ENCODE measurements at regions not wholly inside any gene's neighbourhood (a gene's known extent, or its start where the extent isn't known, plus 50 kb on each side); places are given as distances from the start of the nearest gene placed in this dataset.

DNA sequence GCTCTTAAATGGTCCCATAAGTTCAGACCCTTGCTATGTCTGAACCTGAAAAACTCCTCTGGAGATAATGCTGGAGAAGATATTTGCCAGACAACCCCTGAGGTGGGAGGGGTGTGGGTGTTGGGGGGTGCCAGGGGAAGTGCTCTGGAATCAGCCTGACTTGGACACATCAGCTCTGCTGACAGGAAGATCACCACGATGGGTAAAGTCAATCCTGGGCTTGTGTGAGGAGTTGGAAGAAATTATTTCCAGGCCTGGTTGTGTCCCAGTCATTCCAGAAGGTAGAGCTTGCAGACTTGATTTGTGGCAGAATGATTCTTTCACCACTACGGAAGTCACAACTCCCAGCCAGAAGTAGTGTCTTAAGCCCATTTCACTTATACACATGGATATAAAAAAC lies 60.3 kb upstream of the UNC5B start:
- no peak for DNase-seq (ENCODE audit: low spot score)

DNA sequence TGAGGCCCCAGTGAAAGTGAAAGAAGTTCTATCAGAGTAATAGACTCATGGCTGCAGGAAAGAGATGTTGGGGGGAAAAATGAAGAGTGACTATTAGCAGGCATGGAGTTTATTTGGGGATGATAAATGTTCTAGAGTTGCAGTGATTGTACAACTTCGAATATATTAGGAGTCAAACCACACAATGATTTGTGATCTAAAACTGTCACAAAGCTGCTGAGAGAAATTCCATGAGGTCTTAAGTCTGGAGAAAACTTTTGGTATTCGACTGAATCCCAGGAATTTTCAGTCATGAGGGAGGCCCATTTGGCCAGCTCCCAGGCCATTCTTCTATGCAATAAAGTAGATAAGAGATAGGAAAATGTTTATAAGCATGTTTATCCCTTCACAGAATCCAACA lies 55.9 kb upstream of the UNC5B start:
- DNase-seq (ENCODE audit: low spot score): no peak

DNA sequence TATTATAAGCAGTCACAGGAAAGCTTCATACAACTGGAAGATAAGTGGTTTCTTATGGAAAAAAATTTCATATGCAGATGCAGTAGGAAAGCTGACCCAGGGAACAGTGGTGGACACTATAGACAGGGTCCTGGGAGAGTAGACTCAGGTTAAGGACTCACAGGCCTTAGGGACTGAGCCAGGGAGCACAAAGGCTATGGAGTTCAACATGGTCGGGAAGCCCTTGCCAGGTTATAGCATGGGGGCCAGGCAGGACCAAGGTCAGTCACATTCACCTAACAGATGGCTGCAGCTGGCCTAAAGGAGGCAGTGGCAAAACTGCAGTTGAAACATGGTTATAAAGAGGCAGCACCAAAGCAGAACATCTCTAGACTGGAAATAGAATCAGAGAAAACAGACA lies 54.9 kb upstream of the UNC5B start:
- no peak for DNase-seq (ENCODE audit: low spot score)

DNA sequence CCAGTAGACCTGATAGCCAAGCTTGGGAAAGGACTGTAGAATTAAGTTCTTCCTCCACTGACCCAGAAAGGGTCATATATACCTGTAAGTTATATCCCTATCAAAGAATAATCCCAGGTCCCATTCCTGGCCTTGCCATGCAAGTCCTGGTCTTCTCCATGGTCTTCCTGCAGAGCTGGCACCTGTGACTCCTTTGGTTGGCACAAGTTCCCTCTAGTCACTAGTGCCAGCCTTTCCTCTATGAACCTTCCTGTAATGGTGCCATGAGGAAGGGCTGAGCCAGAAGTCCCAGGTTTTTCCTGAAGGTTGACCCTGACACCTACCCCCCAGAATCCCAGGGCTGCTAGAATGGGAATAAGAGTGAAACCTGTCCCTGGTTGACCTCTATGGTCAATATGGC lies 54.1 kb upstream of the UNC5B start:
- DNase-seq (ENCODE audit: low spot score): no peak

DNA sequence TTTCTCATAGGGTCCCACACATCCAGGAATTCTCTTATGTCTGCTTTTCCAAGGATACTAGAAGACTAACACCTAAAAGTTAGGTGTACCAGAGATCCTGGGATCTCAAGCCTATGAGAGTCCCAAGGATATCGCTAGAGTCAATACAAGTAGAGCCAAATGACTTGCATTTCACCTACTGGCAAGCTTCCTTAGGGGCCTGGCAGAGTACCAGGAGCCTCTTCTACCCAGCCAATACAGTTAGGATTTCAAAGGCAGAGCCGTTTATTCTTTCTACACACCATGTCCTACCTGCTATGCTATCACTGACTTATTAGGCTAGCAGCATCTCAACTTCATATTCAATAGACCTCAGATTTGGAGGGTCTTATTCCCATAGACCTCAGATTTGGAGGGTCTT lies 53.5 kb upstream of the UNC5B start:
- DNase-seq (ENCODE audit: low spot score): no peak

DNA sequence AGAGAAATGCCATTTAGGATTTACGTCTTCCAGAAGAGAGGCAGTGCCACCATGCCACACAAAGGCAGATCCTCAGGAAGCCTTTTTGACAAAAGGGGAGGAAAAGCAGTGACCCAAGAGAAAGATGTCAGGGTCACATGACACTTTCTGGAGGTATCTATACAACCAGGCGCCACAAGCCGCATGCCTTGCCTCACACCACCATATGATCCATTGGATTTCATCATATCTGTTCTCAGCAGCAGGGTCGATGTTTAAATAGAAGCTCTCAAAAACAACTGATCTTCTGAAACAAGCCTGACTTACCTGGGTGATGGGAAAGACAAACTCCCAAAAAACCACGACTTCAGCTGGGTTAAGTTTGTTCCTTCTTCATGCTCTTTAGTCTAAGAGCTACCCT lies 52.5 kb upstream of the UNC5B start:
- no peak for DNase-seq (ENCODE audit: low spot score)

DNA sequence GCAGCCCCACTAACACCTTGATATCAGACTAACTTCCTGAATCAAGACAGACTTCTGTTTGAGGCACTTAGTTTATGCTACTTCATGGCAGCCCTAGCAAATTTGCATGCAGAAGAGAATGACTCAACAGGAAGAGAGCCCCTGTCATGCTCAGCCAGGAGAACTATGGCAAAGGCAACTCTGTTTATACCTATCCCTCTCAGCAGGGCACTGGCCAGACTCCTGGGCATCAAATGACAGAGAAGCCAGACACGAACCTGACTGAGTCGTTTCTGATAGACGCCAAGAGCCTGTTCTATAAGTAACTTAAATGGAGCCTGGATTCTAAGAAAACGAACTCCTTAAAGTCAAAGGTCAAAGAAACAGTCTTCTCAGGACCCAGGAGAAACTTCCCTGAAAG lies 50.9 kb upstream of the UNC5B start:
- DNase-seq (ENCODE audit: low spot score): no peak
